ENCODE measurements at regions not wholly inside any gene's neighbourhood (a gene's known extent, or its start where the extent isn't known, plus 50 kb on each side); places are given as distances from the start of the nearest gene placed in this dataset.

DNA sequence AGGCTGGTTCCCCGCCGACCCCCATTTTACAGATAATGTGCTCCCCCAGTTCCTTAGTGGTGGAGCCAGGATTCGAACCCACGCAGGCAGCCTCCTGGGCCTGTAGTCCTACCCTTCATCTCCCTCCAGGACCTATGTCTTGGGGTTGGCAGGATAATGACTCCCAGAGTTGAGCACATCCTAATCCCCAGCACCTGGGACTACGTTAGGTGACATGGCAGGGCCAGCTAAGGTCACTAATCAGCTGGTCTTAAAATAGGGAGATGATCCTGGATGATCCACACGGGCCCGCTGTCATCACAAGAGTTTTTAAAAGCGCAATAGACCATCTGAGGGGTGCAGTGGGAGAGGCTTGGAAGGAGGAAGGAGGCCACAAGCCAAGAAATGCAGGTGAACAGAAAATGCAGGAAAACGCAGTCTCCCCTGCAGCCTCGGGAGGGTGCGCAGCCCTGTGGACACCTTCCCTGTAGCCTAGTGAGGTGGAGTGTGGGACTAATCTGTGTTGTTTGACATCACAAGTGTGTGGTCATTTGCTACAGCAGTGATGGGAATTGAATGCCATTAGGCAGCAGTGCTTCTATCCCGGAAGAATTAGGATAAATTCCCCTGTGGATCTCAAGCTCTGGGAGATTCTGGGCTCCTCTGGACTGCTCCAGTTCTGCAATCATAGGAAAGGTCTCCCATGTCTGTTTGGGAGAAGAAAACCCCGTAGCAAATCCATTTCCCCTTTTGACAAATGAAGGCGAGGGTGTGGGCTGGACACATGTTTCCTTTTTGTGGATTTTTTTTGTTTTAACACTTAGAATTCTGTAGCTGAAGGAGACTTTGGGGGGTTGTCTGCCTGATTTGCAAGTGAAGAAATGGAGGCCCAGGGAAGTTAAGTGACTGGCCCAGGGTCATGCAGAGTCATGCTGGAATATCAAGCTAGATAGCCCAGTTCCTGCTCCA is 297.7 kb downstream of the SEC14L1 start:
- no peak for ATAC-seq (ENCODE audit: low read depth)
- Histone ChIP-seq H3K4me3 (ENCODE audit: severe bottlenecking) (no peak overlapping the region), H3K27ac (ENCODE audit: poor library complexity, severe bottlenecking) (no peak overlapping the region), H3K9me3 (ENCODE audit: severe bottlenecking) (no peaks in the 10 kb centered on the region), H3K27me3 (ENCODE audit: insufficient read depth, poor library complexity, severe bottlenecking) (no peaks in the 10 kb centered on the region), H3K4me1 (ENCODE audit: insufficient read depth, poor library complexity, severe bottlenecking) (no peaks in the 10 kb centered on the region), H3K36me3 (ENCODE audit: low read depth) (peaks cover 23% of the 10 kb centered on the region)
- TF ChIP-seq, protein P1, sequence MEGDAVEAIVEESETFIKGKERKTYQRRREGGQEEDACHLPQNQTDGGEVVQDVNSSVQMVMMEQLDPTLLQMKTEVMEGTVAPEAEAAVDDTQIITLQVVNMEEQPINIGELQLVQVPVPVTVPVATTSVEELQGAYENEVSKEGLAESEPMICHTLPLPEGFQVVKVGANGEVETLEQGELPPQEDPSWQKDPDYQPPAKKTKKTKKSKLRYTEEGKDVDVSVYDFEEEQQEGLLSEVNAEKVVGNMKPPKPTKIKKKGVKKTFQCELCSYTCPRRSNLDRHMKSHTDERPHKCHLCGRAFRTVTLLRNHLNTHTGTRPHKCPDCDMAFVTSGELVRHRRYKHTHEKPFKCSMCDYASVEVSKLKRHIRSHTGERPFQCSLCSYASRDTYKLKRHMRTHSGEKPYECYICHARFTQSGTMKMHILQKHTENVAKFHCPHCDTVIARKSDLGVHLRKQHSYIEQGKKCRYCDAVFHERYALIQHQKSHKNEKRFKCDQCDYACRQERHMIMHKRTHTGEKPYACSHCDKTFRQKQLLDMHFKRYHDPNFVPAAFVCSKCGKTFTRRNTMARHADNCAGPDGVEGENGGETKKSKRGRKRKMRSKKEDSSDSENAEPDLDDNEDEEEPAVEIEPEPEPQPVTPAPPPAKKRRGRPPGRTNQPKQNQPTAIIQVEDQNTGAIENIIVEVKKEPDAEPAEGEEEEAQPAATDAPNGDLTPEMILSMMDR (IDR thresholded peaks at IDR 0.05; ENCODE audit: poor library complexity, severe bottlenecking): no peak
- DNase-seq (ENCODE audit: low spot score): no peak

DNA sequence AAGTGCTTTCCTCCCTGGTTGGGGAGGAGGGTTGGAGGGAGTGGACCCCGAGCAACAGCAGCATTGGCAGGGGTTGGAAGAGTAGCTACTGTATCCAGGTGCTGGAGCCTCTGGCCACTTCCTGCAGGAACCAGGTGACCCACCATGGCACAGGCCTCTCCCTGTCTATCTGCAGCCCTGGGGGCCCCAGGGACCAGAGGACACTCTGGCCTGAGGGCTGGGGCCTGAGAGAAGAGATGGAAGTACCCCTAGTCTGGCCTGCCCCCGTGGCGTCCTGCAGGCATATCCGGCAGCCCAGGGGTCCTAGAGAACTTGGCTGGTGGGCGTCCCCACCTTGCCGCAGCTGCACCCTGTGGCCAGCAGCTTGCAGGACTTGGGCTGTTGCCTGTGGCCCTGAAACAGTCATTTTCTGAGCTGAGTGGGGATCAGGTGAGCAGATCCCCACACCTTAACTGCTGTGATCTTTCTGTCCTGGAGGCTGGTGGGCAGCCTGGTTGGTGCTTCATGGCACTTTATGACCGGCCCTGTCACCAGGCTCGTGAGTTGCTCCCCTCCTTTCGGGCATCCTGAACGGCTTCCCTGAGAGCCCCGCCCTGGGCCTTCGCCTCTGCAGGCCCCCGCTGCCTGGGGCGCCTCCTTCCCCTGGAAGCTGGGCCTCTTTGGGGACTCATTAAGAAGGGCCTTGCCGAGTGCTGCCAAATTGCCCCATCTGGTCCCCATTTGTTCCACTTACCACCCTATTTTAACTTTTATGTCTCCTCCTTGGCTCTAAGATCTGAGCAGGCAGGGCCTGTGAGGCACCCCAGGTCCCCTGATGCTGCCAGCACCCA is 298.6 kb downstream of the SEC14L1 start:
- no peak overlapping the region for H3K27ac ChIP-seq (ENCODE audit: poor library complexity, severe bottlenecking)
- ATAC-seq (ENCODE audit: low read depth) (no peak), DNase-seq (ENCODE audit: low spot score) (no peak)
- H3K9me3 ChIP-seq (ENCODE audit: severe bottlenecking): no peaks in the 10 kb centered on the region
- TF ChIP-seq, protein P1 (IDR thresholded peaks at IDR 0.05; ENCODE audit: poor library complexity, severe bottlenecking): no peak
- no peak overlapping the region for H3K4me3 ChIP-seq (ENCODE audit: severe bottlenecking)
- no peaks in the 10 kb centered on the region for H3K27me3 ChIP-seq (ENCODE audit: insufficient read depth, poor library complexity, severe bottlenecking)
- H3K4me1 ChIP-seq (ENCODE audit: insufficient read depth, poor library complexity, severe bottlenecking): no peaks in the 10 kb centered on the region
- peaks cover 28% of the 10 kb centered on the region for H3K36me3 ChIP-seq (ENCODE audit: low read depth)

DNA sequence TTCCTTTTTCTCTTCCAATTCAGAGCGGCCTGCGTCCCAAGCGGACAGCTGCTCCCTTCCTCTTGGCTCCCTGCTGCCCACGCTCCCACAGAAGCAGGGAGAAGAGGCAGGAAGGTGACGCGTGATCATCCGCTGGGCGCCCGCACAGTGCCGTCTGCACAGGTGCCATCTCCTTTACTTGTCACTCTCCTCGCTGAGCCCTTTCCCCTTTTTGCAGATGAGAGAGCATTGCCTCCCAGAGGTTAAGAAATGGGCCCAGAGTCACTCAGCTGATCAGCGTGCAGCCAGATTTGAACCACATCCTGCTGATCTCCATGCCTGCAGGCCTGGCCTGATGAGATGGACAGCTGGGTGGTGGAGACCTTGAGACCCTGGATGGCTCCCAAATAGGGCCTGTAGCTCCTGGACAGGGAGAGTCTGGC is 299.8 kb downstream of the SEC14L1 start:
- Histone ChIP-seq H3K27ac (ENCODE audit: poor library complexity, severe bottlenecking) (no peak overlapping the region), H3K36me3 (ENCODE audit: low read depth) (peaks cover 22% of the 10 kb centered on the region)
- DNase-seq (ENCODE audit: low spot score): no peak

DNA sequence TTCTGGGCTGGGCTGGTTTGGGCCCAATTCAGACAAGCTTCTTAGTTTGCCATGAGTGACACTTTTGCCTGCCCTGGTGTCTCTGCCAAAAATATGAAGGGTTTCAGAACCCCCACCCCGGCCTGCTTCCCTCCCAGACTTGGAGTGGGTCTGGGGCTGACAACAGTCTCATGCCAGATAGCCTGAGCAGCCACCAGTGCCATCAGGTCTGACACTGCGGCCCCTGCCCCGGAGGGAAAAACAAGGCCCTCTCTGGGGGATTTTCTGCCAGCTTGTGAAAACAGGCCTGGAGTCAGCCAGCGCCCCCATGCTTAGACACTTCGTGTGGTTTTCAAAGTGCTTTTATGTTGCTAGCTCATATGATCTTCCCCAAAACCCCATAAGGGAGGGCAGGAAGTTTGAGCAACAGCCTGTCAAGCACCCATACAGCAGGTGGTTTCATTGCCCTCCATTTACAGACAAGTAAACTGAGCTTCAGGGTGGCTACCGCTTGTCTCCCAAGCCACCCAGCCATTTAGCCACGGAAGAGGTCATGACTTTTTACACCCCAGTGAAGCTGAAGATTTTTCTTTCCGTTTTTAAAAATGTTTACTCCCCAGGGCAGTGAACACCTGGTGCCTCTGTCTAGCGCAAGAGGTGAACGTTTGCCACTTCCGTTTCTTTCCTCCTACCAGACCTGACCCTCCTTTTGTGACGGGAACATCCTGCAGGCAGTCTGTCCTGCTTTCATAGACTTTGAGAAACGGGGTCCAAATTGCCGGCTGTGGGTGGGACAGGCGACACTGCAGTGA is 300.6 kb downstream of the SEC14L1 start:
- Histone ChIP-seq H3K4me1 (ENCODE audit: insufficient read depth, poor library complexity, severe bottlenecking) (no peaks in the 10 kb centered on the region), H3K9me3 (ENCODE audit: severe bottlenecking) (no peaks in the 10 kb centered on the region), H3K36me3 (ENCODE audit: low read depth) (peaks cover 22% of the 10 kb centered on the region), H3K27ac (ENCODE audit: poor library complexity, severe bottlenecking) (no peak overlapping the region), H3K27me3 (ENCODE audit: insufficient read depth, poor library complexity, severe bottlenecking) (no peaks in the 10 kb centered on the region), H3K4me3 (ENCODE audit: severe bottlenecking) (no peak overlapping the region)
- DNase-seq (ENCODE audit: low spot score) (no peak), ATAC-seq (ENCODE audit: low read depth) (no peak)
- TF ChIP-seq, protein P1 (IDR thresholded peaks at IDR 0.05; ENCODE audit: poor library complexity, severe bottlenecking): no peak

More for the DNA sequence above, 299.8 kb downstream of the SEC14L1 start:
- Histone ChIP-seq H3K27me3 (ENCODE audit: insufficient read depth, poor library complexity, severe bottlenecking) (no peaks in the 10 kb centered on the region), H3K4me1 (ENCODE audit: insufficient read depth, poor library complexity, severe bottlenecking) (no peaks in the 10 kb centered on the region), H3K4me3 (ENCODE audit: severe bottlenecking) (no peak overlapping the region), H3K9me3 (ENCODE audit: severe bottlenecking) (no peaks in the 10 kb centered on the region)
- no peak for ATAC-seq (ENCODE audit: low read depth)
- TF ChIP-seq, protein P1 (IDR thresholded peaks at IDR 0.05; ENCODE audit: poor library complexity, severe bottlenecking): no peak

All from RWPE2 (cell line).